ENCODE measurements at regions not wholly inside any gene's neighbourhood (a gene's known extent, or its start where the extent isn't known, plus 50 kb on each side); places are given as distances from the start of the nearest gene placed in this dataset.
"Not testable (repeated sequence)": the region's sequence is repeated elsewhere in the genome, so short reads cannot be mapped to it uniquely, and the experiment has no call there.

DNA sequence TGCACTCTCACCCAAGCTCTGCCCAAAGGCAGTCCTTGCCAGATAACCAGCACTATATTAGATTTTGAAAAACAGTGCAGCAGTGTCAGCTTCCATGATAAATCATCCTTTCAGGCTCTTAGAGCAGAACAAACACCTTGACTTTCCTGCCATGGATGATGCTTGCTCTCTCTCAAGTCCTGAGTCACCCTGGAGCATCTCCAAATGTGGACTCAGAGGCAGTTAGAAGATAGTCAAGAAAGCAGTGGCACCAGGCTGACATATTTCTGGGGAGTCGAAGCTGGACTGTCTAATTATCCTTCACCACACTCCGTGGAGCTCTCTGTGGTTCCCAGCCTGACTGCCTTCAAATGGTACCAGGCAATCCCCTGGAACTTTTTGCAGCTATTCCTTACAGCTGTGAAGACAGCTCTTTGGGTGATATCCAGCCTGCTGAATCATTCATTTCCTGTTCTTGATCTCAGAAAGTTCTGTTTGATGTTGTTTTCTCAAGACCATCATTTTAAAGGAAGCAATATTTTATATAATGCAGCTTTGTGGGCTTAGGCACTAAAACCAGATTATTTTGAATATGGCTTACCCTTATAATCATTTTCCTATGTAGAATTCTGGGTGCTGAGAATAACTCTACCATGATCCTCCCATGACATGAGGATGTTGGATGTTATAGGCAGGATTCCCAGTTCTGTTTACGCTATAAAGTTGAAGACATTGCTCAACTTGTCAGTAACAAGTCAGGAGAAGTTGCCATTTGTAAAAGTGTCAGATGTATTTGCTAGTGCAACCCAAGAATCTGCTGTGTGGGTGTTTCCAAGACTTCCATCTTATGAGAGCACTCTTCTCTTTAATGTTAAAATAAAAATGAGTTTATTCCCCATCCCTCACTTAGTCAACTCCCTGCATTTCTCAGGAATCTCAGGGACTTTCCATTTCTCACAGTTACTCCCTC lies 233.8 kb downstream of the C7orf25 start:
- DNase-seq: no peak

DNA sequence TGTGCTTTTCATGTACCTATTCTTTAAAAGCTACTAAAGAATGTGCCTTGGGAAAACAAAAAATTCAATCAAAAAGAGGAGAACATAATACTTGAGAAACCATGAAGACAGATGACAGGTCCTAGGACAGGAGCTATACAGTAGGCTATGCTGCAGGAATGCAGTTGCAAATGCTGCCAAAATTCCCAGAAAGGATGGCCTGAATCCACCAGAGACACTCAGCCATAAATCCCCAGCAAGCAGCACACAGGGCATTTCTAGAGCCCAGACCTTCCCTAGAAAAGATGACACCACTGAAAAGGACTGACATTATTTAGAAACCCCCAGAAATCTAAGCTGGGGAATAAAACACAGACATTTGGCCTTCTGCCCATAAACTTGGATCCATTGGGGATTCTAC lies 237.3 kb downstream of the C7orf25 start:
- DNase-seq: no peak

DNA sequence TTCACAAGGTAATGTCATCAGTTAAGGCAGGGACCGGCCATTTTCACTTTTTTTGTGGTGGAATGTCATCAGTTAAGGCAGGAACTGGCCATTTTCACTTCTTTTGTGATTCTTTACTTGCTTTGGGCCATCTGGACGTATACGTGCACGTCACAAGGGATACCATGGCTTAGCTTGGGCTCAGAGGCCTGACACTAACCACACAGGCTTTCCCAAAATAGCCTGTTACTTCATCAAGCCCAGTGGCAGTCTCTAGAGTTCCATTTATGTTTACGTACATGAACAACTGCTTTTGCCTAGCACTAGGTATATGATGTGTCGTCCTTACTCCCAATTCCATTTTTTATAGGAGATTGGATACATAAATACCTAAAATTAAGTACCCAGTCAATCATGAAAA lies 237.9 kb downstream of the C7orf25 start:
- DNase-seq: no peak

DNA sequence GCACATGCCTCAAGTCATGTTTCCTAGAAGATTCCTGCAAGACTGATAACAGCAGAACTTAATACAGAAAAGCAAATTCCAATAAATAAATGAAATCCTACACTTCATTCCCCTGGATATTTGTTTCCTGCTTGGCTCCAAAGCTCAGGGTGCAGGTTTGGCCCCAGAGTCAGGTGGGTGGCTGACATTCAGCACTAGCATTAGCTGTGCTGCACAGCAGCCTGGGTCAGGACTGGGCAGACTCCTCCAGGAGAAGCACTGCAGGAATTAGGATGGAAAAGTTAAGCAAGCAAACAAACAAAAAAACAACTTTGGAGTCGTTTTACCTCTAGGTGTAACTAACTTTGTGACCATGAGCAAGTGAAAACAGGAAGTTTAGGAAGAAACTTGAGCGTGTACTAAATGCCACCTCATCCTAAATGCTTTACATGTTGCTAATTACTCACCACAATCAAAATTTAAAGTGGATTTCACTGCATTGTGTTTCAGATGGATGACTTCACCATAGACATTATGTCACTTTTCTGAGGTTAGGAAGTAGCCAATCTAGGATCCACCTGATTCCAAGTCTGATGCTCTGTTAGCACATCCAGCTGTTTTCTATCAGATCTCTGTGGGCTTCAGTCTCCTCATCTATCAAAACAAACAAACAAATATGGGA lies 239.4 kb downstream of the C7orf25 start:
- no peak for DNase-seq

DNA sequence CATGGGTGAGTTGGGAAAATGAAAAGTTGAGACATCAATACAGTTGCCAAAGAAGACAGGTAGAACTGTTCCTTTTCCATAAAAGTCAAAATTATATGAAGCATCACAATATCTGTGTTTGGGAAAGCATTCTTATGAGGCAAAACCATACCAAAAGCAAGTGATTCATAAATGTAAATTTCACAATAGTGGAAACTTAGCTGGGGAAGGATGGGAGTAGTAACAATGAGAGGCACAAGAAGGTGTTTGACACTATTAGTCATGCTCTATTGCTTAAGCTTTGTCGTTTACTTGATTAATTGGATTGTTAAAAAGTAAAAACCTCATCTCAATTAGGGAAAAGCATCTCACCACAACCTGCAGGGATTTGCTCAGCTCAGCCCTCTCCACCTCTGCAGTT lies 240.2 kb downstream of the C7orf25 start:
- DNase-seq: peak; percentile 1

DNA sequence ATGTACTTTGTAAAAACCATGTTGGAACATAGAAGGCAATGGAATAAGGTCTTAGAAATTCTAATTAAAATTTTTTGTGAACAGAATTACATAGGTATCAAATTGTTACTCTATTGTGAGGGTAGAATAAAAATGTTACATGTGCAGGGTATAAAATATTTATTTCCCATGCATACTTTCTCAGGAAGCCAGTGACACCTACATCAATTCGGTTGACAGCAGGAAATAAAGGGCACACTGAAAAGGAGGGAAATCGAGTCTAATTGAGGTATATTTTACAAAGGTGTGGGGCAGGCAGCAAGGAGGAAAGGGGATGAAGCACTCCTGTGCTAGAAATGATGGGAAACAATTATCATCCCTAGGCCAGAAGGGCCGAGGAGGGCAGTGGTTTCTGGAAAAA lies 244.9 kb downstream of the C7orf25 start:
- no peak for DNase-seq

DNA sequence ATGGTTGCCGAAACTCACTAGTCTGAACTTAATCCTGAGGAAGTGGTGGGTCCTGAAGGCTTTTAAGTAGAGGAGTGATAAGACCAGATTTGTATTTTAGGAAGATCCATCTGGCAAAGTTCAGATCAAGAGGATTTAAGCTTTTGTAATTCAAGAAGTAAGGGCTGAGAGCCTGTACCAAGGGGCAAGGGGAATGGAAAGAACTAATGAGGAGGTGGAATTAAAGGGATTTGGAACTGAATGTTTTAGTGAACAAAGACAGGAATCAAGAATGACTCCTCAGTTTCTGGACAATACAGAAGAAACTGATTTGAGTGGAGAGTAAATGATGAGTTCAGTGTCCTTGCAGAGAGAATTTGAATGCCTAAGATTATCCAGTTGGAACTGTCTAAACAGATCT lies 249.0 kb downstream of the C7orf25 start:
- DNase-seq: no peak

DNA sequence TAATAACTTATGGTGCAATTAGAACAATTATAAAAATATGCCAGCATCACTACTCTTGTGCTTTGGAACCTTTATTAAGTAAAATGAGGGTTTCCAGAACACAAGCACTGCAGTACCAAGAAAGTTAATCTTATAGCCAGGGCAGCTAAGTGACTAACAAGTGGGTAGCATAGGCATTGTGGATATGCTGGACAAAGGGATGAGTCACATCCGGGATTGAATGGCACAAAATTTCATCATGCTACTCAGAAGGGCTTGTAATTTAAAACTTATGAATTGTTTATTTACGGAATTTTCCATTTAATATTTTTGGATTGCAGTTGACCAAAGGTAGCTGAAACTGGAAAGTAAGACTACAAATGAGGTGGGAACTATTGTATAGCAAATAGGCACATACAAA lies 250.6 kb downstream of the C7orf25 start:
- no peak for DNase-seq

DNA sequence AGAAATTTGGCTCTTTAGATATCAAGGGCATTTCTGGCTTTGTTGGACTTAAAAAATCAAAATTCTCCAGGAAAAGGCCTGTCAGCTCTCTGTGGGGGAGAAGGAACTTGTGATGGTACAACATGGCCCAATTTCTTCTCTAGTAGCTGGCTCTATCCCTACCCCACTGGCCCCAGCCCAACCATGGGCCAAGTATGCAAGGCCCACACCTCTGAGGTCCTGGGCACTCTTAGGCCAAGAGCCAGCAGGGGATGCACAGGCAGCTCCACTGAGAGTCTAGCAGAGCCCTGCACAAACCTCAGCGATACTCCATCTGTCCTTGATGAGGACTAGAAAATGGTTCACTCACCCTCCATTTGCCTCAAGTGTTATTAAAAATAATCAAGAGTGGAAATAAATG lies 261.2 kb downstream of the C7orf25 start:
- DNase-seq: no peak

DNA sequence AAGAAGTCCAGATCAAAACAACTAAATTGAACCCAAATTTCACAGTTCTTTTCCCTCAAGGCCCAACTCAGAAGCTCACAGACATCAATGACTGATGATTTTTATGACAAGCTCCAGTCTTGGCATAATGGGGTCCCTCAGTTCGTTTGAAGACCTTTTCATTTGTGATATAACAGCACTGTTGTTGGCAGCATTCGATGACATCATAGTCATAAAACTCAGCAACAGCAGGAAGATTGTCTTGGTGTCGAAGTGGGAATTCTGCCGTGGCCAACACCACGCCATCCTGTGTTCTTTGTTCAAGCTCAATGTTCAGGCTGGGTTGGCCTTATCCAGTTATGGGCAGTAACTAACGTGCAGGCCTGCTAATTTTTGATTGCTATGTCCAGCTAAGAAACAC lies 261.7 kb downstream of the C7orf25 start:
- no peak for DNase-seq

DNA sequence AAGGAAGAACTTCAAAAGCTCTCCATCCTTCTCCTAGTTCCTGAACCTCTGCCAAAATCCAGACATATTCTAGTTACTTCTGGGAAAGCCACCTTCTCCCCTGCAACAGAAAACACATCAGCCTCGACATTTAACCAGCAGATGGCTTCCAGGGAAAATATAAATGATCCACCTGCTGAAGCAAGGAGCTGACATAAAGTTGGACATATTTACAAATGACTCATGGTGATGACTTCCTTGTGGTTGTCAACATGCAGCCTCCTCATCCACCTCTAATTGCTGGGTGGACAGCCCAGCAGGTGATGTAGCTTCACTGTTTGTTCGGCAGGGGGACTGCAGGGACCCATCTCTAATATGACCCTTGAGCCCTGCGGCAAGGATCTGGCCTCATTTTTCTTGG lies 266.0 kb downstream of the C7orf25 start:
- DNase-seq: no peak

DNA sequence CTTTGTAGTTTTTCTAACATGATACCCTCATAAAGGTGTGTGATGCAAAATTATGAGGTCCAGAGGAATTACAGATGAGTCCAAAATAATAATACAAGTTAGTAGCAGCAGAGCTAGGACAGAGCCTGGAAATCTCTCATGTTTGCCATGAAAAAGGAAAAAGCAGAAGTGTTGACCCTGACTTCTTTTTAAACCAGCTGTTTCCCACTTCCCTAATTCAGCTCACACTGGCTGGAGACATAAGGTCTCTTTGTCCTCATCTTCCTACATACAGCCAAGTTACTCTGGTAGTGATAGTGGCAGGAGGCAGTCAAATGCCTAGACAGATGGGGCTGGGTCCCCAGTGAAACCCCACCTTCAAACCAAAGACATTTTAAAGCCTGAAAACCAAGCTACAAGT lies 269.2 kb downstream of the C7orf25 start:
- no peak for DNase-seq

DNA sequence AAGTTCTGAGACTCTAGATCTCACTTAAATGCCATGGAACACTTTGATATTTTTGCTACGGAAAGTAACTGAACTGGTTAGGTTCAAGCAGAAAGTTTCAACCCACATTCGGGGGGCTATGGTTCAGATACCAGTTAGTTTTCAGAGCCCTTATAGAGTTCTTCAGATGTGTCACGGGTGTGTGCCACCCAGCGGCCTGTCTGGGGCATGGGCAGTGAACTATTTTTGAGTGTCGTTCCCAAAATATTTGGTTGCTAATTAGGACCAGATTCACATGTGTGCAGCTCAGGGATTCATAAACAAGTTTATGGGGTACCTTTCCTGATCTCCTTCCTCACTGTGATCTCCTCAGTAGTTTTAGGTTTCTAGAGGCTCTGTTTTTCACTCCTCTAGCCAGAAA lies 271.9 kb downstream of the C7orf25 start:
- no peak for DNase-seq

DNA sequence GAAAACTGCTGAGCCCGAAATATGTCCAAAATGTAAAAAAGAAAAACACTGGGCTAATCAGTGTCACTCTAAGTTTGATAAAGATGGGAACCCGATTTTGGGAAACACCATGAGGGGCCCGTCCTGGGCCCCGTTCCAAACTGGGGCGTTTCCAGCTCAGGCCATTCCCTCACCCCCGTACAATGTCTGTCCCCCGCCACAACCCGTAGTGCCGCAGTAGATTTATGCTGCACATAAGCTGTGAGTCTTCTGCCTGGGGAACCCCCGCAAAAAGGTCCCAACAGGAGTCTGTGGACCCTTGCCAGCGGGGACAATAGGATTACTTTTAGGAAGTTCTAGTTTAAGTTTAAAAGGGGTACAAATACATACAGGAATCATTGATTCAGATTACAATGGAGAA lies 275.5 kb downstream of the C7orf25 start:
- not testable (repeated sequence) for DNase-seq

DNA sequence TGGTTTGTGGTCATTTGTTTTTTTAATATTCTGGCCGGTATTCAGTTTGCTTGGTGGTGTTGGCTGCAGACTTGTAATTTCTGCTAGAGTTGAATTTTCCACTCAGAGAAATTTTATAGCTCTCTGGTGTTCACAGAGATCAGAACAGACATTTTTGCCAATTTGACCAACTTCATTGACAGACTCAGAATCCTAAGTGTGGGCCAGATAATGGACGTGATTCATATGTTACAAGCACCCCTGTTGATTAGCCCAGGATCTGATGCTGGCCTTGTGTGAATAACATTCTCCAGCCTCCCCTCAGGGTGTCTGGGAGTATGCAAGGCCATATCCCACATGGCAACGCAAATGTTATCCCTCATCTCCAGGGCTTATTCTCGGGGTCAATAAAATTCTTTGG lies 283.8 kb downstream of the C7orf25 start:
- DNase-seq: no peak

DNA sequence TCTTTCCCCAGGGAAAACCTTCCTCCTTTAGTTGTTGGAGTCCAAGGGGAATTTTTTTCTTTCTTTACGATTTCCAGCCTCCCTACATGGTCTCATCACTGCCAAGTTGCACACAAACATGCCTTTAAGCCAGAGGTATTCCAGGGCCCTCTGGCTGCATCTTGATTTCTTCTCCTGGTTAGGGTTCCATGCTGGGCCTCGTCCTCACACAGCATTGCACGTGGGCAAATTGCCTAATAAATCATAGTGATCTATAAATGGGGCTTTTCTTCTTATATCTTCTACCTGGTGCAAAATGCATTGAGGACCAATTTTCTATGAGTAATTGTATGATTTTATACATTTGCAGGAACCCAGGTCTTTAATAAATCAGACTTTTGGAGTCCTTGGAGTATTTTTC lies 284.2 kb downstream of the C7orf25 start:
- no peak for DNase-seq

DNA sequence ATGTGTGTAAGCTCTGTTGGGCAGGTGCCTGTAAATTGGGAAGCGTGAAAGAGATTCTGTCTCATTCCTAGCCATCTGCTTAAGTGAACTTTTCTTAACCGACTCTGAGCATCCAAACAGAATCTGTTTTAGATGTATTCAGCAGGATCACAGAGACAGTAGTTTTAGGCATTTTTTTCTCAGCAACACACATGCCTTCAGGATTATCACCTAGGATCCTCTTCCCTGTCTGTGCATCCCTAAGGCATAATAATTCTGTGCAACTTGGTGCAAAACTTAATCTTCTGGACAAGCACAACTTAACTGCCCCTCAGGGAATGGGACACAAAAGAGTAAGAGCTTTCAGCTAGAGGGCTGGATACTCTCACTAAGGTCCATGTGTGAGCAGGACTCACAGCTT lies 284.8 kb downstream of the C7orf25 start:
- DNase-seq: no peak

DNA sequence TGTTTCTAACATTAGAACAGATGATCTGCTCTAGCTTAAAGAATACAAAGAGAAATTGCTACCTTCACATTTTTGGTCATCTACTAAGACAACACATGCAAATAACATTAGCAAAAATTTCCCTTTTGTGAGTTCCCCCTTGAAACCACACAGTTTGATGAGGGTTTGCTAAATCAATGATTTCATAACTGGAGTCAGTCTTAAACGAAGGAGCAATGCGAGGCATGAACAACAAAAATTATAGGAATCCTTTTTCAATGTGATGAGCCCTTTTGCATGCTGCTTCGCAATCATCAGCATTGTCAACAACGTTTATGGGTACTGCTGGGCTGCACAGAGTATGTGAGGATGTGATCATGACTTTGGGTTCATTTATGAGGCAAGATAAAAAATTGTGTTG lies 286.4 kb downstream of the C7orf25 start:
- no peak for DNase-seq

DNA sequence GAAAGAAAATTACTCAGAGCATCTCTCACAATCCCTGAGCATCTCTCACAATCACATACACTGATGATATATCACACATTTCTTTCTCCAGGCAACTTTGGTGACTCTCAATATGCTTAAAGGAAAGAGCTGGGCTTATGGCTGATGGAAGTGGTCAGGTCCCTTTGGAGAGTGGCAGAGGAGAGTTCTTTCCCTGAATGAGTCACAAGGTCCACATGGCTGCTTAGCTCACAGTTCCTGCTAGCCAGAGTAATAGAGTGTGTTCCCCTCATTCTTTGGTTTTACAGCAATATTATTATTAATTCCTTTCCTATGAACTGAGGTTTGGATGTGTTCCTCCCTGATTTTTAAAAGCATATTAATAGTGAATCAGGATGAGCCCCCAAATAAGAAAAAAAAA lies 287.4 kb downstream of the C7orf25 start:
- DNase-seq: no peak

DNA sequence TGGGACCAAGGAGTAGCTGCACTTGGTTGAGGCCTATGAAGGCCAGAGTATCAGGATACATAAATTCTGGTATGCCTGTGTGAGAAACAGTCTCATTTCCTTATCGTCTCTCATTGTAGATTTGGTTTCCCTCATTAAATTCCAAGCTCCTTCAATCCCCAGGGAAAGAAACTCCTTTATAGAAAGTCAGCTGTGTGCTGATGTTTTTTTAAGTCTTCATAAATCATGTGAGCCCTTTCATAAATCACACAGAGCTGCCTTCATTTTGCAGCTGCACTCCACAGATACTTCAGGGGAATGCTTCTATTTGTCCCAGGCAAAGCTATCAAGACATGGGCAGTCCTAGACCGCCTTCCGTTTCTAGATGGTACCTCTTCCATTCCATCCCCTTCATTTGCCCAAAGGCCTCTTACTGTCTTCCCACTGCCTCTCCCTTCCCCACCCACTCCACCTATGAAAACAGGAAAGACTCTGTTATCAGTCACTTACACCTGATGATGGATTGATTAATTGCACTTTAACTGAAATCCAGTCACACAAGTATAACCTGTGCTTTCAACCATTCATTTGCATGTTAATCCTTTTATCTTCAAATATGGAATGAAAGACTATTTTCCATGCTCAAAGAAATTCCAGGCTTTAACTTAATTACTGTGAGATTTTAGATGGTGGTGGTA lies 290.2 kb downstream of the C7orf25 start:
- DNase-seq: no peak

DNA sequence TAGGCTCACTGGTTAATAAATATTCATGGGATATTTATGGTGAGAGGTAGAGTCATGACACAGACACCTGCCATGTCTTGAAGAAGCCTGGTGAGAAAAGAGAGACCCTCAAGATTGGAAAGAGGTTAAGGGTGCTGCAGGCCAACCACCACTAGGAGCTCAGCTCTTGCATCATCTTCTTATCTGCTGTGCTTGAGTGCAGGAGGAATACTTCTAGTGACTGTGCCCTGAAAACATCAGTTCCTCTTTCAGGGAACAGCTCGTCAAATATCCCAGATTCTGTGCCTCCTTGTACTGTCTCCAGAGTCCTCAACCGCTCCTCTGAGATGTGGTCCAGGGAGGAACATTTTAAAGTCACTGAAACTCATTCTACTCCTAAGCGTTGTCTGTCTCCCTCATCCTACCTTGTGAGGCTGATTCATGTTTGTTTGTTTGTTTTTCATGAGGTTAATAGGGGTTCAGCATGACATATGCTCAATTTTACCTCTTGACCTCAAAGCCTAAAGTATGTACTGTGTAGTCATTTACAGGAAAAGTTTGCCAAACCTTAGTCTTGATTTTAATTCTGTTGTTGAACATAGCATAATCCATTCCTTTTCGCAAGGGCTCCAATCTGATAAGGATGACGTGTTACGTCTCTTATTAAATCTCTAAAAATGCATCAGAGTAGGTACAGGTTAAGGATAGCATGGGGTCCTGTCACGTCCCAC lies 293.1 kb downstream of the C7orf25 start:
- DNase-seq: no peak

DNA sequence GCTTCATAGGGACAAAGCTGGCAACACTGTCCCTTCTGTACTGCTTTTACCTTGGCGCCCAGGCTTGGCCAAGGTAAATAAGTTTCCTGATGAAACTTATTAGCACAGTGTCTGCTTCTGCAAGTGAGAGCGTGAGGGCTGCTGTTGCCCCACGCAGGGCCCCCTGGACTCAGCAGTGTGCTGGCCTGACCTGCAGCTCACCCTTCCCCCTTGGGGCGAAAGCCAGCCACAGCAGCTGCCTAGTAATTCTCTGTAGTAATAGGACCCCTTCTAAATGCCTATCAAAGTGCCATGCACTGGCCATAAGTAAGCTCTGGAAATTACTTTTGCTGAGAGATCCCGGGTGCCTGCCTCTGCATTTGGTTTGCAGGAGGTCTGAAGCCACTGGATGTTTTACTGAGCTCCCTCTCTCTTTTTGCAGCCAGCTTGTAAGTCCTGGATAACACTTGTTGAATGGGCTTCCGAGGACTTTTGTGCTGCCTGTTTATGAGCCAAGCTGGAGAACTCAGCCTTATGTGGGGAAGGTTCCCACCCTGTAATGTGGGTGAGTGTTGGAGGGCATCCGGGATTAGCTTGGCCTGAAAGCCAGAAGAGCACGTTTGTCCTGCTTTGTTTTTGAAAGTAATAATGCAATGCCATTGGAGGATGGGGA lies 293.9 kb downstream of the C7orf25 start:
- no peak for DNase-seq

Data from suppressor macrophage treated with lipopolysaccharide for 4 hours (primary cell).